Adrenal gland (tissue), 5 donors: ENCODE measurements at regions not wholly inside any gene's neighbourhood (a gene's known extent, or its start where the extent isn't known, plus 50 kb on each side); places are given as distances from the start of the nearest gene placed in this dataset.

Experiments used
- CTCF ChIP-seq, 6 experiments: fragments of 450-650 bp in 4 of 6; fragments of 200-600 bp in 2 of 6; sonication (generic) in 1 of 6; IDR thresholded peaks; 1 replicate in 5 of 6; 2 replicates in 1 of 6; pipeline versions ENCODE4 v1.5.1 to v1.8.0; 2016 to 2021; ENCODE audit warnings: antibody characterized with exemption in 6 of 6, mild to moderate bottlenecking in 2 of 6, moderate library complexity in 1 of 6
- POLR2A ChIP-seq, 2 donors: fragments of 450-650 bp; IDR thresholded peaks; one replicate each; pipeline ENCODE4 v1.6.1; 2017; ENCODE audit warnings: antibody characterized with exemption in 2 of 2, mild to moderate bottlenecking in 2 of 2, moderate library complexity in 1 of 2
- donor health status: DM: no; HTN: no; CAD: no.

- TF ChIP-seq CTCF (IDR thresholded peaks at IDR 0.05) (no peak), POLR2A (IDR thresholded peaks at IDR 0.05) (no peak)
These were observed 164.1 kb downstream of the PAX3 start for GRCh38 chr2:222134654-222135053.
